ENCODE measurements at regions not wholly inside any gene's neighbourhood (a gene's known extent, or its start where the extent isn't known, plus 50 kb on each side); places are given as distances from the start of the nearest gene placed in this dataset.

- no peaks in the 10 kb centered on the region for H3K4me1 ChIP-seq
- no peaks in the 10 kb centered on the region for H3K9me3 ChIP-seq
- H3K27me3 ChIP-seq = peaks cover 3% of the 10 kb centered on the region
- 79% methylated on average over 2 of the region's 2 CpGs for WGBS
- H3K4me3 ChIP-seq = no peak overlapping the region
- TF ChIP-seq CTCF (IDR thresholded peaks at IDR 0.05) = no peak
- no peak for TF ChIP-seq EP300 (IDR thresholded peaks at IDR 0.05)
- no peak for TF ChIP-seq POLR2A (IDR thresholded peaks at IDR 0.05)
- TF ChIP-seq POLR2AphosphoS5 (IDR thresholded peaks at IDR 0.05) = no peak
- DNase-seq (ENCODE audit: low spot score in 2 of 2) = no peak
- no peak overlapping the region for H3K27ac ChIP-seq
- no peaks in the 10 kb centered on the region for H3K36me3 ChIP-seq
These were observed 102.8 kb upstream of the SMIM36 start for GRCh38 chr17:55614061-55614460.

- H3K27me3 ChIP-seq = peaks cover 3% of the 10 kb centered on the region
- no peaks in the 10 kb centered on the region for H3K4me1 ChIP-seq
- no peak overlapping the region for H3K27ac ChIP-seq
- WGBS = 61% methylated on average over 6 of the region's 6 CpGs
- TF ChIP-seq POLR2A (IDR thresholded peaks at IDR 0.05) (no peak), CTCF (IDR thresholded peaks at IDR 0.05) (no peak), EP300 (IDR thresholded peaks at IDR 0.05) (no peak), POLR2AphosphoS5 (IDR thresholded peaks at IDR 0.05) (no peak)
- no peaks in the 10 kb centered on the region for H3K9me3 ChIP-seq
- no peak overlapping the region for H3K4me3 ChIP-seq
- H3K36me3 ChIP-seq = no peaks in the 10 kb centered on the region
- no peak for DNase-seq (ENCODE audit: low spot score in 2 of 2)
These were observed 101.5 kb upstream of the SMIM36 start for GRCh38 chr17:55612691-55613141.

- H3K27me3 ChIP-seq = no peaks in the 10 kb centered on the region
- 15% methylated on average over 2 of the region's 2 CpGs for WGBS
- no peak overlapping the region for H3K27ac ChIP-seq
- H3K4me1 ChIP-seq = no peaks in the 10 kb centered on the region
- no peak overlapping the region for H3K4me3 ChIP-seq
- H3K9me3 ChIP-seq = no peaks in the 10 kb centered on the region
- TF ChIP-seq POLR2A (IDR thresholded peaks at IDR 0.05) (no peak), CTCF (IDR thresholded peaks at IDR 0.05) (no peak), POLR2AphosphoS5 (IDR thresholded peaks at IDR 0.05) (no peak), EP300 (IDR thresholded peaks at IDR 0.05) (no peak)
- H3K36me3 ChIP-seq = no peaks in the 10 kb centered on the region
- DNase-seq (ENCODE audit: low spot score in 2 of 2) = peak in 1 of 2 donors; percentile 74
These were observed 96.6 kb upstream of the SMIM36 start for GRCh38 chr17:55607731-55608341.

GRCh38 chr17:55606488-55606815 lies 95.2 kb upstream of the SMIM36 start:
- no peaks in the 10 kb centered on the region for H3K36me3 ChIP-seq
- H3K9me3 ChIP-seq = no peaks in the 10 kb centered on the region
- H3K4me1 ChIP-seq = no peaks in the 10 kb centered on the region
- no peak overlapping the region for H3K27ac ChIP-seq
- no peak for TF ChIP-seq POLR2A (IDR thresholded peaks at IDR 0.05)
- no peak for TF ChIP-seq EP300 (IDR thresholded peaks at IDR 0.05)
- TF ChIP-seq CTCF (IDR thresholded peaks at IDR 0.05) = no peak
- no peak for TF ChIP-seq POLR2AphosphoS5 (IDR thresholded peaks at IDR 0.05)
- no peaks in the 10 kb centered on the region for H3K27me3 ChIP-seq
- 75% methylated on average over 1 of the region's 1 CpG for WGBS
- DNase-seq (ENCODE audit: low spot score in 2 of 2) = no peak
- H3K4me3 ChIP-seq = no peak overlapping the region

GRCh38 chr17:55605705-55606487 lies 94.6 kb upstream of the SMIM36 start:
- DNase-seq (ENCODE audit: low spot score in 2 of 2) = no peak
- H3K27me3 ChIP-seq = no peaks in the 10 kb centered on the region
- 77% methylated on average over 4 of the region's 4 CpGs for WGBS
- no peaks in the 10 kb centered on the region for H3K4me1 ChIP-seq
- no peak overlapping the region for H3K4me3 ChIP-seq
- no peak for TF ChIP-seq POLR2AphosphoS5 (IDR thresholded peaks at IDR 0.05)
- TF ChIP-seq EP300 (IDR thresholded peaks at IDR 0.05) = no peak
- TF ChIP-seq POLR2A (IDR thresholded peaks at IDR 0.05) = no peak
- TF ChIP-seq CTCF (IDR thresholded peaks at IDR 0.05) = no peak
- no peaks in the 10 kb centered on the region for H3K36me3 ChIP-seq
- no peaks in the 10 kb centered on the region for H3K9me3 ChIP-seq
- no peak overlapping the region for H3K27ac ChIP-seq
